ENCODE measurements at regions not wholly inside any gene's neighbourhood (a gene's known extent, or its start where the extent isn't known, plus 50 kb on each side); places are given as distances from the start of the nearest gene placed in this dataset.

DNA sequence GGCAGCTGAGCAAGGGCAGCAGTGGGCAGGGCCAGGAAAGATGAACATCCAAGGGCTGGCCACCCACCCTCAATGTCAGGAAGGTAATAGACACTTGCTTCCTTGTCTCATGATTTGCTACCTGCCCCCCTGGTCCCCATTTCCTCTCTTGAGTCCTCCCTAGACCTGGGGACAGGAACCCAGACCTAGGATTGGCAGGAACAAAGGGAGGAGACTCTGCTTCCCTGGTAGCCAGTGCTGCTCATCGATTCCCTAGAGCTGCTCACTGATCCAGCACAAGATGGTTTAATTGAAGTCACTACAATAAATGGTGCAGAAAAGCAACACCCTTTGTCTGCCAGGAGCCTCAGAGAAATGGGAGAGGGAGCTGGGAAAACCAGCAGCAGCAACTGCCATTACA, 67.8 kb upstream of the CHST1 start:
- TF ChIP-seq, protein P1, sequence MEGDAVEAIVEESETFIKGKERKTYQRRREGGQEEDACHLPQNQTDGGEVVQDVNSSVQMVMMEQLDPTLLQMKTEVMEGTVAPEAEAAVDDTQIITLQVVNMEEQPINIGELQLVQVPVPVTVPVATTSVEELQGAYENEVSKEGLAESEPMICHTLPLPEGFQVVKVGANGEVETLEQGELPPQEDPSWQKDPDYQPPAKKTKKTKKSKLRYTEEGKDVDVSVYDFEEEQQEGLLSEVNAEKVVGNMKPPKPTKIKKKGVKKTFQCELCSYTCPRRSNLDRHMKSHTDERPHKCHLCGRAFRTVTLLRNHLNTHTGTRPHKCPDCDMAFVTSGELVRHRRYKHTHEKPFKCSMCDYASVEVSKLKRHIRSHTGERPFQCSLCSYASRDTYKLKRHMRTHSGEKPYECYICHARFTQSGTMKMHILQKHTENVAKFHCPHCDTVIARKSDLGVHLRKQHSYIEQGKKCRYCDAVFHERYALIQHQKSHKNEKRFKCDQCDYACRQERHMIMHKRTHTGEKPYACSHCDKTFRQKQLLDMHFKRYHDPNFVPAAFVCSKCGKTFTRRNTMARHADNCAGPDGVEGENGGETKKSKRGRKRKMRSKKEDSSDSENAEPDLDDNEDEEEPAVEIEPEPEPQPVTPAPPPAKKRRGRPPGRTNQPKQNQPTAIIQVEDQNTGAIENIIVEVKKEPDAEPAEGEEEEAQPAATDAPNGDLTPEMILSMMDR (IDR thresholded peaks at IDR 0.05): no peak
- TF ChIP-seq POLR2A (IDR thresholded peaks at IDR 0.05): no peak
